Peyer's patch (tissue), 4 donors: ENCODE measurements at regions not wholly inside any gene's neighbourhood (a gene's known extent, or its start where the extent isn't known, plus 50 kb on each side); places are given as distances from the start of the nearest gene placed in this dataset.

Source experiments
- POLR2A ChIP-seq, 2 donors: fragments of 450-650 bp; IDR thresholded peaks; one replicate each; pipeline ENCODE4 v1.5.1; 2017; ENCODE audit warnings: antibody characterized with exemption in 2 of 2, mild to moderate bottlenecking in 2 of 2, moderate library complexity in 2 of 2
- TF ChIP-seq, protein P1 (sequence below), 6 experiments: fragments of 450-650 bp in 4 of 6; fragments of 200-600 bp in 2 of 6; sonication (generic) in 1 of 6; IDR thresholded peaks; one replicate each; pipeline ENCODE4 v1.5.1; 2017 to 2019; ENCODE audit warnings: antibody characterized with exemption in 6 of 6, mild to moderate bottlenecking in 3 of 6, moderate library complexity in 1 of 6

DNA sequence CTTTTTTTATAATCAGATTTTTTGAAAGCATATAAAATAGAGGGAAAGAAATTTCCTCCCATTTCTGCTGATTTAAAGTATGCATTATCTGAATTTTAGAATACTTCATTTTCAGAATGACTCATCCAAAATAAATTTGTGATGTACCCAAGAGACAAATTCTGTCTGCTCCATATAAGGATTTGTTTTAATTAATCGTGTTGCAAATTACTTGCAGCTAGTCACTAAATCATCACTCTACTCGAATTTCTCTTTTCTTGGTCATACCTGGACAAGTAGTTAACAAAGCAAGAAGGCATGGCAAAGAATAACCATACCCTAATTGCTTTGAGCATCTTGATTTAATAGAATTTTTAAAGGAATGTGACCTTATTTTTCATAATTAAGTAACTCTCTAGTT is 284.1 kb upstream of the GRAMD2B start:
- TF ChIP-seq, protein P1, sequence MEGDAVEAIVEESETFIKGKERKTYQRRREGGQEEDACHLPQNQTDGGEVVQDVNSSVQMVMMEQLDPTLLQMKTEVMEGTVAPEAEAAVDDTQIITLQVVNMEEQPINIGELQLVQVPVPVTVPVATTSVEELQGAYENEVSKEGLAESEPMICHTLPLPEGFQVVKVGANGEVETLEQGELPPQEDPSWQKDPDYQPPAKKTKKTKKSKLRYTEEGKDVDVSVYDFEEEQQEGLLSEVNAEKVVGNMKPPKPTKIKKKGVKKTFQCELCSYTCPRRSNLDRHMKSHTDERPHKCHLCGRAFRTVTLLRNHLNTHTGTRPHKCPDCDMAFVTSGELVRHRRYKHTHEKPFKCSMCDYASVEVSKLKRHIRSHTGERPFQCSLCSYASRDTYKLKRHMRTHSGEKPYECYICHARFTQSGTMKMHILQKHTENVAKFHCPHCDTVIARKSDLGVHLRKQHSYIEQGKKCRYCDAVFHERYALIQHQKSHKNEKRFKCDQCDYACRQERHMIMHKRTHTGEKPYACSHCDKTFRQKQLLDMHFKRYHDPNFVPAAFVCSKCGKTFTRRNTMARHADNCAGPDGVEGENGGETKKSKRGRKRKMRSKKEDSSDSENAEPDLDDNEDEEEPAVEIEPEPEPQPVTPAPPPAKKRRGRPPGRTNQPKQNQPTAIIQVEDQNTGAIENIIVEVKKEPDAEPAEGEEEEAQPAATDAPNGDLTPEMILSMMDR (IDR thresholded peaks at IDR 0.05), result no peak
- TF ChIP-seq POLR2A (IDR thresholded peaks at IDR 0.05), result no peak
